ELF-1 (cell line): ENCODE measurements at regions not wholly inside any gene's neighbourhood (a gene's known extent, or its start where the extent isn't known, plus 50 kb on each side); places are given as distances from the start of the nearest gene placed in this dataset.
"Not testable (repeated sequence)": the region's sequence is repeated elsewhere in the genome, so short reads cannot be mapped to it uniquely, and the experiment has no call there.

Experiments
- DNase-seq: peaks from one replicate; pipeline ENCODE4 v3.0.0-alpha.2; 2016; ENCODE audit warnings: low read depth, low spot score

- peak; percentile 35 for DNase-seq
Measured at GRCh38 chr7:46755120-46756034, 826.5 kb downstream of the TNS3 start.

DNA sequence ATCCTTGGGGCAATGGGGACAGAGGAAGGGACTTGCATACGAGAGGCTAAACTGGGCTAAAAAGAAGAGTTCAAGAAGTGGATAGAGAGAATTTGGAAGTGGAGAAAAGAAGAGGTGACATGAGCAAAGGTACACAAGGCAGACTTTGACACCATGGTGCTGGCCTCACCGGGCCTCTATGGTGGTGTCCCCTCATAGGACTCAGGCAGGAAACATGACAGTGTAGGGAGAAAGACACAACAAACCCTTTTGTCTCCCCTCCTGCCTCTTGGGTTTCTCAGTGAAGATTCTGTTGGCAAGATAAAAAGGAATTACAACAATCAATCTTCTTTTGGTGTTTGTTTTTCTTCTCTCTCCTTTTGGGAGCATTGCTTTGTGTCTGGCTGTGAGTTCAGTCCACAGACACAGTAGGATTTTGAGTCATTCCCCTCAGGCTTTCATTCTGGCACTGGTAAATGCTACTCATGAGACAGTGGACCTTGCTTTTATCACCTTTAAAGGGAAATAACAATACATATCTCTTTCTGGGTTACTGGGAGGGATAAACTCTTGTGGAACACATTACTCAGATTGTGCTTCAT is 827.7 kb downstream of the TNS3 start:
- peak; percentile 60 for DNase-seq

DNA sequence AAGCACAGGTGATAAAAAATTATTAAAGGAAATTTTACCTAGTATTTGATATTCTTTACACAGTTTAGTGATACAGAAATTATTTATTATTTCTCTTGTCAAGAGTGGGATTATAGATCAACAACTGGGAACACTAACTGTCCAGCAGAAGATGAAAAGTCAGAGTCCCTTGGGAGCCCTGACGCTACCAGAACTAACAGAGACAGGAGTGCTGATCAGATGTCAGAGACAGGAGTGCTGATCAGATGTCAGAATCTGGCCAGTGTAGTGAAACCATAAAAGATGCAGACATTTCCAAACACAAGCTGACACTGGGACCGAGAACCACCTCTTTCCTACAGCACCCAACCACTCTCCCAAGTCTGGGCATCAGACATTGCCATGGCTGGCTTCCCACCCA is 828.2 kb downstream of the TNS3 start:
- no peak for DNase-seq

DNA sequence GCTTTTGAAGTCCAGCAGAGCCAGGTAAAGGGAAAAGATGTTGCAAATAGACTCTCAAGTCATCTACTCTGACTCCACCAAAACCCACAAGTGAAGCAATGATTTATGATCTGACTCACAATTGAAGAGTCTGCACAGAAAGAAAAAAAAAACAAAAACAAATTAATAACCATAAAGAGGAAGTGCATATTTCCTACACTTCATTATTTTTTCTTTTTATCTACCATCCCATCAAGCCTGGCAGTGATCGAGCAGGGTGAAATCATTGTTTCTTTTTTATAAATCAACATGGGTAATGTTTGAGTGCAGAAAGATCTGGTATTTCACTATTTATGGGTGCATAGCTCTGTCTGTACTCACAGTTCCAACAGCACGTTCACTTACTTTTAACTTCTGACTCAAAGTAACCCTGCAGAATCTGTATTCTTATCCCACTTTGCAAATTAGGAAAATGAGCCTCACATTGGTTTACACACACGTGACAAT is 829.0 kb downstream of the TNS3 start:
- DNase-seq, result no peak

- not testable (repeated sequence) for DNase-seq
Measured at GRCh38 chr7:46751927-46752723, 829.8 kb downstream of the TNS3 start.

GRCh38 chr7:46751471-46751870 is 830.4 kb upstream of the IGFBP3 start:
- no peak for DNase-seq

DNA sequence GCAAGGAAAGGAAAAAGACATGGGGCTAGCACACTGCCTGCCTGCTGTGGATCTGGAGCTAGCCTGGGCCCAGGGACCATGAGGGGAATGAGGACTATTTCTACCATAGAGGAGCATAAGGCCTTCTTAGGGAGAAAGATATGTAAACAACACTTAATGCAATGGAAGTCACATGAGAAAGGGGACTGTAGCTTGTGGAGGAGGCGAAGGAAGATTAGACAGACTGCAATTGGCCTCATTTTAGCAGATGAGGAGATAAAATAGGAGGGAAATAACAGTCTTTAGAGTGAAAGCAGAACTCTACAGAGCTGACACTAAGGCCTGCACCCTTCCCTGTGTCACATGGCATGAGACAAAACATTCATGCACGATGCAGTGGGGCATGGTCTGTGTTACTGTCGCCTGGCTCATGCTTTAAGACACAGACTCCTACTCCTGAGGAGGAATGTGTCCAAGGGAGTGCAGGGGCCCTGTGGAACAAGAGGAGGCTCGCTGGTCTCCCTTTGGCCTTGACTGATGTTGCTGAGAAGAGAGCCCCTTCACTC is 829.3 kb upstream of the IGFBP3 start:
- DNase-seq, result no peak

- no peak for DNase-seq
Measured at GRCh38 chr7:46747869-46748576, 827.0 kb upstream of the IGFBP3 start.

GRCh38 chr7:46746695-46747687 is 825.9 kb upstream of the IGFBP3 start:
- no peak for DNase-seq

DNA sequence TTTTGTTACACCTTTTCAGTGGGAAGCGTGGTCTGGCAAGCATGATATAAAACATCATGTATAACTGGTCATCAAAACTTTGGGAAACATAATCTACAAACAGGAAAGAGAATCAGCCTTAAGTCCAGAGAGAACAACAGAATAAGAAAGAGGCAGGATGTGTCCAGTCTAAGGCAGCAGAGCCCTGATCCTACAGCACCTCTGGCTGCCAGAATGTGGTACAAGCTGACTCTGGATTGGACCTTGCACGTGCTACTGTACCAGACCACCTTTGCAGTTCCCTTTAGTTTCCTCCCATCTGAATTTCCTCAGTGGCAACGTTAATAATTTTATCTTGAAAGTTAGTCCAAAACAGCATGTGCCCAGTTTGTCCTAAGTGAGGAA is 824.6 kb upstream of the IGFBP3 start:
- DNase-seq, result no peak

DNA sequence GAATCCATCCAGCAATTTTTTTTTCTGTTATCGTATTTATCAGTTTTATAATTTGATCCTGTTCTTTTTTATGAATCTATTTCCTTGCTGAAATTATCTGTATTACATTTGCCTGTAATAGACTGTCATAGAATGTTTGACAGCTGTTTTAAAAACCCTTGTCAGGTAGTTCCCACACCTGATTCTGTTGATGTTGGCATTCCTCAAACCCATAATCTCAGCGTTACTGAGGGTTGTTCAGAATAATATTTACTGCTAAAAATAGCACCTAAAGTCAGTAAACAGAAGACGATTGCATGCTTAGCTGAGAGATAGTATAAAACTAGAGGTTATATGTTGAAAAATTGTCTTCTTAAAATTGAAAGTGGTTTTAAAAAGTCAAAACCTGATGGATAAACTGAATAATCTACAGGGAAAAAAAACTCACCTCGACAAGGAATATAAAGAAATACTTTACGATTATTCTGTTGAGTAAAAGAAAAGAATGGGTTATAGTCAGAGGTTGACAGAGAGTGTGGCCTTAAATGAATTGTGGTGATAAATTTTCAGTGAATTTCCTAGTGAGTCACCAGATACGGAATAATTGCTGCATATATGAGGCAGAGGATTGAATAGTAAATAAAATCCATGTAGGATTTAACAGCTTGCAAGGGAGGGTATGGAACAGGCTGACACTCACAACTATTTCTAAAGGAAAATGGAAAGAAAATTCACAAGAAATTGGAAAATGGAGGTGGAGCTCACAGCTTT is 824.1 kb upstream of the IGFBP3 start:
- no peak for DNase-seq

DNA sequence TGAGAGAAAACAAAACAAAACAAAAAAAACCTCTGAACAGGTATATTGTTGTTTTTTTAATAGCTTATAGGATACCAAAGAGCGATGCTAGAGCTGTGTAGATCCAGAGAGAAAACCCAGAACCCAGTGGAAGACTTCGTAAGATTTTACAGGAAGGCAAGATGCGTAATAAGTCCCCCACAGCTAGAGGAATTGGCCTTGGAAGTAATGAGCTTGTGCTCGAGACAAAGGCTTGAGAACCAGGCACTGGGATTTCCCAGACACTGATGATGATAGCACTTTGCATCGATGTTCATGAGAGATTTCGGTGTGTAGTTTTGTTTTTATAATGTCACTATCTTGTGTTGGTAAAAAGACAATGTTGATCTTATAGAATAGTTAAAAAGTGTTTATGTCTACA is 821.5 kb upstream of the IGFBP3 start:
- DNase-seq, result no peak

DNA sequence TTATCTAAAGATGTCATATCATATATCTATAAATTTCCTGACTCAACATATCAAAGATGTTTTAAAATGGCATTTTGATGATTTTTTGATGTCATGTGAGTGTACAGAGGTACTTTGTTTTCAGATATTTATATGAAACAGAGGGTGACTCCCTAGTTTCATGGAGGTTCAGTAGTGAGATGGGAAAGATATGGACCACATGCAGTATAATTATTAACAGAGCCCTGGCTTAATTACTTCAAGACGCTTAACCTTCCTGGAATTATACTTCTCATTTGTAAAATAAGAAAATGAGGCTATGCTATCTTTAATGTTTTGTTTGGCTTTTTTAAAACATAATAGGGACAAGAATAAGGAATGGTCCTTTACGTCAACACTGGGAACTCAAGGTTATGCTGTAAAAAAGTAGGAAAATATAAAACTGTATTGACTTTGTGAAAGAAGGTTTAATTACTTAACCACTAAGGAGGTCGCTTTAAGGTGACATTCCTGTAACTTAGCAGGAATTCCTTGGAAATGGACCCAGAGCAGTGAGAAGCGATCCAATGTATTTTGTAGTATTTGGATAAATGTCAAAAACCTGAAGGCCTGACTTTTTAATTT is 821.0 kb upstream of the IGFBP3 start:
- no peak for DNase-seq

DNA sequence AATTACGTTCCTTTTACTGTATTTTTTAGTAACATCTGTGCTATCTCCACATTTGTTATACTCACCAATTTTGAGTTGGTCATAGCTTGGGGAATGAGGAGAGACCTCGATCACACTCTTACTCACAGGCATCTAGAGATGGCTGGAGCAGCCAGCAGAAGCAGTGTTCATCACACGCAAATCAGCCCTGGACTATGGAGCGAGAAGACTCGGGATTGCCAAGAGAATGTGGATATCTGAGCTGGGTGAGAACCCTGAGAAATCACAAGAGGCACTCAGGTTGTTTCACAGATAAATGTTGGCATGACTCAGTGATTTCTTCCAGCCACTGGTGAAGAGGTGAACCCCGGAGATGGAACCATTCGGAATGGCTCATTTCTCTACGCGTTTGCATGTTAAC is 820.1 kb upstream of the IGFBP3 start:
- no peak for DNase-seq

GRCh38 chr7:46739518-46740234 is 818.6 kb upstream of the IGFBP3 start:
- no peak for DNase-seq

GRCh38 chr7:46738796-46739195 is 817.7 kb upstream of the IGFBP3 start:
- no peak for DNase-seq

DNA sequence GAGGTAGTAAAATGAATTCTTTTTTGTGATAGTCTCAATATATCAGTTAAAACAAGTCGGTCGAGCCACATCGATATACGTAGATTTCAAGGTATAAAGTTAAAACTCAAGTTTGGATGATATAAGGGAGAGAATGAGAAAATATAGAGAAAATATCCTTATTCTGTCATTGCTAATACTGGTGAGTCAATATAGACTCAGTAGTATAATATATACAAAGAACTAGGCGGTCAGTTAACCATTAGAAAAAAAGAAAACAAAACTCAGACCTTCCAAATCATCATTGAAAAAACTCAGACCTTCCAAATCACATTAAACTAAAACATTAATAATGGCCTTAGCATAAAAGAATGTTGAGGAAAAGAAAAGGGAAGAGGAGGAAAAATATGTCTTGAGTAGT is 817.1 kb upstream of the IGFBP3 start:
- DNase-seq, result no peak

GRCh38 chr7:46725838-46726237 is 804.8 kb upstream of the IGFBP3 start:
- no peak for DNase-seq
